HCT116 (cell line): ENCODE measurements at regions not wholly inside any gene's neighbourhood (a gene's known extent, or its start where the extent isn't known, plus 50 kb on each side); places are given as distances from the start of the nearest gene placed in this dataset.

Experiments used
- ATAC-seq: fragments of 200-7000 bp; cut with Tn5 transposase; 2 replicates; pipeline ENCODE4 v1.9.1; 2020; ENCODE audit warnings: mild to moderate bottlenecking, moderate library complexity
- BruUV-seq: library from RNA; stranded (reverse); fragments of 400-500 nt; replicated peaks from 2 replicates; lab custom pipeline; 2021; lab: Mats Ljungman, UMichigan
- CTCF ChIA-PET: fragments of 300-600 bp; sonication (Branson Sonifier 250); formaldehyde crosslinking; loops from one replicate; lab custom pipeline; 2021; ENCODE audit warnings: antibody characterized with exemption; lab: Charles Lee
- POLR2A ChIA-PET: fragments of 300-600, 350-600 bp; sonication (Branson Sonifier 250); formaldehyde crosslinking; loops from one replicate; lab custom pipeline; 2021; ENCODE audit warnings: antibody characterized with exemption; lab: Charles Lee
- RAD21 ChIA-PET, 2 experiments: fragments of 300-600 bp; sonication (Branson Sonifier 250); formaldehyde crosslinking; loops; one replicate each; lab custom pipeline; 2023; ENCODE audit warnings: low total read pairs in 2 of 2; ENCODE audit not compliant: uncharacterized antibody in 2 of 2, unreplicated experiment in 2 of 2, low non-redundant PET in 1 of 2; lab: Charles Lee
- DNase-seq: peaks from one replicate; pipeline ENCODE4 v3.0.0-alpha.2; 2010; ENCODE audit warnings: low read depth, low spot score
- H2AFZ ChIP-seq: fragments of 200-600 bp; shearing (Covaris generic), sonication (generic); 2 replicates; pipeline ENCODE4 v1.6.1; 2017; ENCODE audit warnings: low read depth, mixed run types, mixed read lengths, antibody characterized with exemption, low read length; ENCODE audit not compliant: poor library complexity, severe bottlenecking
- H3K27ac ChIP-seq: 2 replicates; pipeline ENCODE4 v1.5.1; 2012; ENCODE audit warnings: low read depth, low read length
- H3K27me3 ChIP-seq: fragments of 200-600 bp; sonication (generic); 2 replicates; pipeline ENCODE4 v1.6.1; 2016; ENCODE audit warnings: mixed run types, low read length, mixed read lengths; ENCODE audit not compliant: insufficient read depth
- H3K36me3 ChIP-seq, 2 experiments: fragments of 200-500 bp in 1 of 2; fragments of 200-600 bp in 1 of 2; sonication (Bioruptor generic) in 1 of 2; sonication (generic) in 1 of 2; 2 replicates each; pipeline versions ENCODE4 v1.5.1 to v1.6.1; 2014 to 2016; ENCODE audit warnings: low read length in 2 of 2, inconsistent platforms in 1 of 2, mixed read lengths in 1 of 2, mixed run types in 1 of 2; ENCODE audit not compliant: insufficient read depth in 2 of 2, control insufficient read depth in 1 of 2
- H3K4me1 ChIP-seq, 2 experiments: fragments of 200-600 bp in 1 of 2; sonication (generic) in 1 of 2; 2 replicates each; pipeline versions ENCODE4 v1.5.1 to v1.6.1; 2012 to 2017; ENCODE audit warnings: low read length in 2 of 2, inconsistent platforms in 1 of 2, mild to moderate bottlenecking in 1 of 2, mixed read lengths in 1 of 2, mixed run types in 1 of 2, moderate library complexity in 1 of 2; ENCODE audit not compliant: insufficient read depth in 2 of 2, control insufficient read depth in 1 of 2
- H3K4me2 ChIP-seq: fragments of 200-600 bp; sonication (generic); 2 replicates; pipeline ENCODE4 v1.6.1; 2017; ENCODE audit warnings: mixed run types, low read length, mixed read lengths
- H3K4me3 ChIP-seq, 2 experiments: fragments of 200-600 bp in 1 of 2; sonication (generic) in 1 of 2; replicated peaks in 1 of 2; 2 replicates each; pipeline ENCODE4 v1.5.1; 2011 to 2016; ENCODE audit warnings: low read length in 2 of 2, control low read depth in 1 of 2, low read depth in 1 of 2, mild to moderate bottlenecking in 1 of 2, mixed read lengths in 1 of 2, mixed run types in 1 of 2
- H3K79me2 ChIP-seq: fragments of 200-600 bp; sonication (generic); 2 replicates; pipeline ENCODE4 v1.6.1; 2017; ENCODE audit warnings: mild to moderate bottlenecking, mixed run types, low read length, moderate library complexity, mixed read lengths; ENCODE audit not compliant: insufficient read depth
- H3K9ac ChIP-seq: fragments of 200-600 bp; sonication (generic); 2 replicates; pipeline ENCODE4 v1.6.1; 2016; ENCODE audit warnings: low read length, mixed read lengths
- H3K9me2 ChIP-seq: fragments of 200-600 bp; sonication (generic), shearing (Covaris generic); 2 replicates; pipeline ENCODE4 v1.6.1; 2017; ENCODE audit warnings: mixed run types, mild to moderate bottlenecking, moderate library complexity; ENCODE audit not compliant: insufficient read depth
- H3K9me3 ChIP-seq, 2 experiments: fragments of 200-500 bp in 1 of 2; fragments of 200-600 bp in 1 of 2; sonication (Bioruptor generic) in 1 of 2; sonication (generic) in 1 of 2; 2 replicates each; pipeline ENCODE4 v1.6.1; 2014 to 2017; ENCODE audit warnings: low read length in 2 of 2, mixed read lengths in 2 of 2, inconsistent platforms in 1 of 2, low read depth in 1 of 2, mild to moderate bottlenecking in 1 of 2, mixed run types in 1 of 2, moderate library complexity in 1 of 2; ENCODE audit not compliant: control insufficient read depth in 1 of 2, insufficient read depth in 1 of 2
- H4K20me1 ChIP-seq: fragments of 200-600 bp; sonication (generic), shearing (Covaris generic); 2 replicates; pipeline ENCODE4 v1.6.1; 2017; ENCODE audit warnings: mixed run types, mild to moderate bottlenecking, moderate library complexity; ENCODE audit not compliant: insufficient read depth
- CBX3 ChIP-seq: IDR thresholded peaks from 2 replicates; pipeline ENCODE4 v1.6.1; 2012; ENCODE audit warnings: low read depth
- CEBPB ChIP-seq: IDR thresholded peaks from 2 replicates; pipeline ENCODE4 v1.6.1; 2012; ENCODE audit warnings: low read depth
- CTCF ChIP-seq, 3 experiments: fragments of 200-600 bp in 1 of 3; sonication (generic) in 1 of 3; IDR thresholded peaks in 2 of 3; conservative IDR thresholded peaks in 1 of 3; 2 replicates each; pipeline ENCODE4 v1.5.1; 2012 to 2017; ENCODE audit warnings: low read depth in 2 of 3, low read length in 2 of 3, antibody characterized with exemption in 1 of 3, borderline replicate concordance in 1 of 3, control low read depth in 1 of 3, mild to moderate bottlenecking in 1 of 3, mixed read lengths in 1 of 3, mixed run types in 1 of 3, moderate library complexity in 1 of 3; ENCODE audit not compliant: insufficient read depth in 1 of 3
- EGR1 ChIP-seq: IDR thresholded peaks from 2 replicates; pipeline ENCODE4 v1.6.1; 2012; ENCODE audit warnings: low read depth
- MAX ChIP-seq: IDR thresholded peaks from 2 replicates; pipeline ENCODE4 v1.6.1; 2012
- RAD21 ChIP-seq: IDR thresholded peaks from 2 replicates; pipeline ENCODE4 v1.6.1; 2012; ENCODE audit warnings: low read depth, mild to moderate bottlenecking
- SIN3A ChIP-seq: IDR thresholded peaks from 2 replicates; pipeline ENCODE4 v1.6.1; 2012; ENCODE audit warnings: low read depth
- SP1 ChIP-seq: IDR thresholded peaks from 2 replicates; pipeline ENCODE4 v1.6.1; 2012; ENCODE audit warnings: low read depth
- TCF7L2 ChIP-seq: IDR thresholded peaks from 2 replicates; pipeline ENCODE4 v1.7.0; 2011; ENCODE audit warnings: borderline replicate concordance, inconsistent platforms; ENCODE audit not compliant: insufficient read depth, insufficient read length; ENCODE audit errors: extremely low read depth
- intact Hi-C: fragments of 100-400 bp; cut with micrococcal nuclease; formaldehyde crosslinking; loops from 2 replicates; pipeline ENCODE4 v1.10.0; 2022

- 0 out of 4 replicates have a peak, but pooled peaks cover 0 to 4% of the 10 kb centered on the region in 2 experiments for H3K4me1 ChIP-seq
- TF ChIP-seq TCF7L2 (no peak), EGR1 (no peak), RAD21 (no peak), MAX (no peak), CTCF (IDR thresholded peaks at IDR 0.05 in 2 of 3, conservative IDR thresholded peaks at IDR 0.05 in 1 of 3; ENCODE audit: borderline replicate concordance in 1 of 3, insufficient read depth in 1 of 3, low read depth in 2 of 3, low read length in 2 of 3) (no peak), CEBPB (no peak), CBX3 (no peak), SP1 (no peak), SIN3A (no peak)
- H3K27ac ChIP-seq = no peak overlapping the region
- H4K20me1 ChIP-seq = no peaks in the 10 kb centered on the region
- no peaks in the 10 kb centered on the region for H3K9me2 ChIP-seq
- H3K9me3 ChIP-seq = no peaks in the 10 kb centered on the region
- RAD21 ChIA-PET = no interaction called here
- H3K36me3 ChIP-seq = no peaks in the 10 kb centered on the region
- ATAC-seq (no peak), DNase-seq (no peak)
- no TSS peak for BruUV-seq
- no peaks in the 10 kb centered on the region for H3K27me3 ChIP-seq
- no peaks in the 10 kb centered on the region for H3K79me2 ChIP-seq
- POLR2A ChIA-PET = no interaction called here
- intact Hi-C loops = no loop called here
- no peak overlapping the region for H3K4me2 ChIP-seq
- H3K9ac ChIP-seq = no peak overlapping the region
- CTCF ChIA-PET = interaction anchor here (1.2 kb wide), 1 partner anchor 14 kb away, joined by 3 read pairs; no protein-coding TSS in a partner anchor
- no peak overlapping the region for H2AFZ ChIP-seq
- no peak overlapping the region for H3K4me3 ChIP-seq
Measured at GRCh38 chr2:212905640-212906201, 245.7 kb downstream of the IKZF2 start.
